OCI-LY1 (cell line): ENCODE measurements at regions not wholly inside any gene's neighbourhood (a gene's known extent, or its start where the extent isn't known, plus 50 kb on each side); places are given as distances from the start of the nearest gene placed in this dataset.

Experiments used
- H2AFZ ChIP-seq: fragments of 200-600 bp; sonication (generic), shearing (Covaris generic); 2 replicates; pipeline ENCODE4 v1.6.0; 2014; ENCODE audit warnings: antibody characterized with exemption, mild to moderate bottlenecking, low read length
- H3F3A ChIP-seq: fragments of 200-600 bp; sonication (generic), shearing (Covaris generic); 2 replicates; pipeline ENCODE4 v1.6.0; 2014; ENCODE audit warnings: mild to moderate bottlenecking, antibody characterized with exemption, low read length, moderate library complexity; ENCODE audit not compliant: insufficient read depth
- H3K27ac ChIP-seq: fragments of 200-600 bp; sonication (generic); 2 replicates; pipeline ENCODE4 v1.5.1; 2014; ENCODE audit warnings: low read length, mixed run types, mild to moderate bottlenecking, low read depth; ENCODE audit not compliant: poor library complexity, severe bottlenecking
- H3K27me3 ChIP-seq: fragments of 200-600 bp; sonication (generic); 2 replicates; pipeline ENCODE4 v1.6.0; 2014; ENCODE audit warnings: antibody characterized with exemption, mild to moderate bottlenecking, low read length, moderate library complexity; ENCODE audit not compliant: insufficient read depth
- H3K36me3 ChIP-seq: fragments of 200-600 bp; sonication (generic); 2 replicates; pipeline ENCODE4 v1.6.1; 2014; ENCODE audit warnings: mild to moderate bottlenecking, antibody characterized with exemption, low read length, moderate library complexity, mixed read lengths; ENCODE audit not compliant: insufficient read depth
- H3K4me1 ChIP-seq: fragments of 200-600 bp; sonication (generic); 2 replicates; pipeline ENCODE4 v1.5.1; 2014; ENCODE audit warnings: mild to moderate bottlenecking, low read length, moderate library complexity; ENCODE audit not compliant: insufficient read depth, severe bottlenecking
- H3K4me2 ChIP-seq: fragments of 200-600 bp; sonication (generic), shearing (Covaris generic); 2 replicates; pipeline ENCODE4 v1.6.1; 2014; ENCODE audit warnings: low read length
- H3K4me3 ChIP-seq: fragments of 200-600 bp; sonication (generic); 2 replicates; pipeline ENCODE4 v1.5.1; 2014; ENCODE audit warnings: low read length, low read depth, mild to moderate bottlenecking, mixed read lengths; ENCODE audit not compliant: poor library complexity, severe bottlenecking
- H3K79me2 ChIP-seq: fragments of 200-600 bp; shearing (Covaris generic); 2 replicates; pipeline ENCODE4 v1.6.1; 2016; ENCODE audit warnings: mixed run types, low read length, mixed read lengths; ENCODE audit not compliant: insufficient read depth
- H3K9ac ChIP-seq: fragments of 200-600 bp; sonication (generic), shearing (Covaris generic); 2 replicates; pipeline ENCODE4 v1.6.1; 2014; ENCODE audit warnings: mild to moderate bottlenecking, low read length, mixed read lengths
- H3K9me2 ChIP-seq: fragments of 200-600 bp; sonication (generic), shearing (Covaris generic); 2 replicates; pipeline ENCODE4 v1.6.1; 2014; ENCODE audit warnings: low read depth, mild to moderate bottlenecking, low read length, mixed read lengths
- H3K9me3 ChIP-seq: fragments of 200-600 bp; shearing (Covaris generic); 2 replicates; pipeline ENCODE4 v1.6.1; 2014; ENCODE audit warnings: low read length, mixed read lengths
- H4K20me1 ChIP-seq: fragments of 200-600 bp; sonication (generic), shearing (Covaris generic); 2 replicates; pipeline ENCODE4 v1.6.0; 2016; ENCODE audit warnings: mild to moderate bottlenecking, low read length; ENCODE audit not compliant: insufficient read depth
- EZH2 ChIP-seq: fragments of 200-600 bp; sonication (generic), shearing (Covaris generic); IDR thresholded peaks from 2 replicates; pipeline ENCODE4 v1.8.0; 2017; ENCODE audit warnings: borderline replicate concordance, mixed run types, mild to moderate bottlenecking, antibody characterized with exemption, low read length, moderate library complexity, mixed read lengths
- TF ChIP-seq, protein P1 (sequence below): fragments of 200-600 bp; sonication (generic), shearing (Covaris generic); IDR thresholded peaks from 2 replicates; pipeline ENCODE4 v1.5.1; 2017; ENCODE audit warnings: mild to moderate bottlenecking, antibody characterized with exemption, low read length, moderate library complexity, mixed read lengths

DNA sequence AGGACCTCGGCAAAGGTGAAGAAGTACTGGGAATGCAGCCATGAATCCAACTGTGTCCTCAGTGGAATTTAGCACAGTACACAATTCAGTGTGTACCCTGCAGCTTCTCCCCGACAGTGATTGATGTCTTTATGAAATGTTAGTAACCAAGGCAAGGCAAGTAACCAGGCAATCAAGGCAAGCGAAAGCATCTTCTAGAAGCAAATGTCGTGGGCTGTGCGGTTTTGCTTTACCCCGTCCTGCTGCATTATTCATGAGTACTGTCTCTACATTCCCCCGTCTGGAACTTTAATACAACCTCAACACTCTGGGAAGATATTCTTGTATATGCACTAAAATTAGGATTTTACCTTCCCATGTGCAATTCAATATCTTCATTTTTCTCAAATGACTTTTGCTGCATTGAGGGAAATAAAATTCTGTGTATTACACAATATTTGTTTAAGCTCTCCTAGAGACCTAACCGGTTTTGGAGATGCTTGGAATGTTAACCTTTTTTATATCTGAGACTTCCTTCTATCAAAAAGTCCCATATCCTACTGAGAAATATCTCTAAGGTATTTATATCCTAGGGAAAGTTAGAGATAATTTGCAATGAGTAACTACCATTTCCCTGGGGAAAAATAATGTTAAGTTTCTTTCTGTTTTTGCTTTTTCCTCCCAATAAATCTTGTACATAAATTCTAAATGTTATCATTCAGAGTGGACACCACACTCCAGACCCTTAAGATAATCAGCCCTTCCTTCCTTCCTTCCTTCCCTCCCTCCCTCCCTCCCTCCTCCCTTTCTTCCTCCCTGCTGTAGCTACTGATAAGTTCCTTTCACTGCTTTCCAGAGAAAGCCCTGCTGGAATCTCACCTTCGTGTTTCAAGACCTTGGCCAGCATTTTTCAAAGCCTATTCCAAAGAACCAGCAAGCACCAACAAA lies 51.9 kb upstream of the ADORA2B start:
- no peak overlapping the region for H3K27ac ChIP-seq
- H3K4me2 ChIP-seq, result no peak overlapping the region
- no peaks in the 10 kb centered on the region for H3K4me1 ChIP-seq
- no peak overlapping the region for H3K4me3 ChIP-seq
- H3K79me2 ChIP-seq, result no peaks in the 10 kb centered on the region
- H3F3A ChIP-seq, result no peaks in the 10 kb centered on the region
- no peaks in the 10 kb centered on the region for H3K36me3 ChIP-seq
- H3K27me3 ChIP-seq, result no peaks in the 10 kb centered on the region
- no peak overlapping the region for H2AFZ ChIP-seq
- H3K9me3 ChIP-seq, result no peaks in the 10 kb centered on the region
- H3K9me2 ChIP-seq, result no peaks in the 10 kb centered on the region
- no peak overlapping the region for H3K9ac ChIP-seq
- TF ChIP-seq, protein P1, sequence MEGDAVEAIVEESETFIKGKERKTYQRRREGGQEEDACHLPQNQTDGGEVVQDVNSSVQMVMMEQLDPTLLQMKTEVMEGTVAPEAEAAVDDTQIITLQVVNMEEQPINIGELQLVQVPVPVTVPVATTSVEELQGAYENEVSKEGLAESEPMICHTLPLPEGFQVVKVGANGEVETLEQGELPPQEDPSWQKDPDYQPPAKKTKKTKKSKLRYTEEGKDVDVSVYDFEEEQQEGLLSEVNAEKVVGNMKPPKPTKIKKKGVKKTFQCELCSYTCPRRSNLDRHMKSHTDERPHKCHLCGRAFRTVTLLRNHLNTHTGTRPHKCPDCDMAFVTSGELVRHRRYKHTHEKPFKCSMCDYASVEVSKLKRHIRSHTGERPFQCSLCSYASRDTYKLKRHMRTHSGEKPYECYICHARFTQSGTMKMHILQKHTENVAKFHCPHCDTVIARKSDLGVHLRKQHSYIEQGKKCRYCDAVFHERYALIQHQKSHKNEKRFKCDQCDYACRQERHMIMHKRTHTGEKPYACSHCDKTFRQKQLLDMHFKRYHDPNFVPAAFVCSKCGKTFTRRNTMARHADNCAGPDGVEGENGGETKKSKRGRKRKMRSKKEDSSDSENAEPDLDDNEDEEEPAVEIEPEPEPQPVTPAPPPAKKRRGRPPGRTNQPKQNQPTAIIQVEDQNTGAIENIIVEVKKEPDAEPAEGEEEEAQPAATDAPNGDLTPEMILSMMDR, result no peak
- no peak for TF ChIP-seq EZH2
- no peaks in the 10 kb centered on the region for H4K20me1 ChIP-seq

DNA sequence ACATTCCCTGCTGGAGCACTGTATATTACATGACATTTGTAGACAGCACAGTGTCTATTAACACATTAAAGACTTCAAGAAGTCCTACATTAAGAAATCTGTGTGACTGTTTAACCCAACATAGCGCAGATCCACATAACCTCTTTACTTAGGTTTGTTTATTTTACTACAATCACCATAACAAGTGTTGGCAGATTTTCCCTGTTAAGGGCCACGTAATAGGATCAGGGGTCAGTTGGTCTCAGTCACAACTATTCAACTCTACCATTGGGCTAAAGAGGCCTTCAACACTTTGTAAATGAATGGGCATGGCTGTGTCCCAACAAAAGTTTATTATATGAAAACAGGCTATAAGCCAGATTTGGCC lies 51.3 kb upstream of the ADORA2B start:
- Histone ChIP-seq H3K27me3 (no peaks in the 10 kb centered on the region), H4K20me1 (no peaks in the 10 kb centered on the region), H3K9ac (no peak overlapping the region), H3K36me3 (no peaks in the 10 kb centered on the region), H3K9me2 (no peaks in the 10 kb centered on the region), H3K4me2 (no peak overlapping the region), H3K9me3 (no peaks in the 10 kb centered on the region), H3K4me1 (no peaks in the 10 kb centered on the region), H3K4me3 (no peak overlapping the region), H2AFZ (no peak overlapping the region), H3F3A (no peaks in the 10 kb centered on the region), H3K27ac (no peak overlapping the region), H3K79me2 (no peaks in the 10 kb centered on the region)
- no peak for TF ChIP-seq EZH2
- TF ChIP-seq, protein P1, result no peak

DNA sequence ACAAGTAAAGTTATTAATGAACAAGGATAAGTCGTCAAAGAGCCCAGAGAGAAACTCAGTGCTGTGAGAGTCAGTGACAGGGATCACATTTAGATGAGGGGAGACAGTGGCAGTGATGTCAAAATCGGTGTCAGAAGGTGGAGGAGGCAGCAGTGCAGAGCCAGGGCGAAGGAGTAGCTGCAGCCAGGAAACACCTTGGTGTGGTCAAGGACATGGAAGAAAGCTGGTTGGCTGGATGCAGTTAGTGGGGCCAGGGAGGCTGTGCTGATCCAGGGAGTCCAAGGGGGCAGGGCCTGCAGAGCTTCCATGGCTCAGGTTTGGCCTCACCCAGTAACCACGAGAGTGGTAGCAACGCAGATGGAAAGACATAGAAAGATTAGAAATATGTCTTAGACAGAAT lies 50.7 kb upstream of the ADORA2B start:
- Histone ChIP-seq H3K9me3 (no peaks in the 10 kb centered on the region), H3K27me3 (no peaks in the 10 kb centered on the region), H3K9ac (no peak overlapping the region), H2AFZ (no peak overlapping the region), H4K20me1 (no peaks in the 10 kb centered on the region), H3K4me2 (no peak overlapping the region), H3K4me1 (no peaks in the 10 kb centered on the region), H3F3A (no peaks in the 10 kb centered on the region), H3K36me3 (no peaks in the 10 kb centered on the region), H3K4me3 (no peak overlapping the region), H3K27ac (no peak overlapping the region), H3K79me2 (no peaks in the 10 kb centered on the region), H3K9me2 (no peaks in the 10 kb centered on the region)
- no peak for TF ChIP-seq EZH2
- TF ChIP-seq, protein P1, result no peak
